ENCODE measurements at regions not wholly inside any gene's neighbourhood (a gene's known extent, or its start where the extent isn't known, plus 50 kb on each side); places are given as distances from the start of the nearest gene placed in this dataset.
"Not testable (repeated sequence)": the region's sequence is repeated elsewhere in the genome, so short reads cannot be mapped to it uniquely, and the experiment has no call there.

DNA sequence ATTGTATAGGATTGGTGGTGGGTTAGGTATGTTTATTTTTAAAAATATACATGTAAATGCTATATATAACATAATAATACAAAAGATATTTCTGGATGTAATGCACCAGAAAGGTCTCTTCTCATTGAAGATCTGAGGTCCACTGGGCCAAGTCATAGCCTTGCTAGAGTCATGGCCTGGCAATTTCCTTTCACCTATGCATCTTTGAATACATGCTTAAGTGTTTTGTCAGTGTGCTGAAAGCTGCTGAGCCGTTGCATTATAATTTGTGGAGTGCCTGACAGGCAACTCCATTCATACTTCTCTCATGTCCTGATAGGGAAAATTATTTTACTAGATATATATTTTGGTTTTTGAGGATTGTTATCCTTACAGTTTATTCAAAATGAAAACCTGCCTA is 410.2 kb upstream of the CT83 start:
- peak; percentile 4 for DNase-seq (ENCODE audit: low read depth)

DNA sequence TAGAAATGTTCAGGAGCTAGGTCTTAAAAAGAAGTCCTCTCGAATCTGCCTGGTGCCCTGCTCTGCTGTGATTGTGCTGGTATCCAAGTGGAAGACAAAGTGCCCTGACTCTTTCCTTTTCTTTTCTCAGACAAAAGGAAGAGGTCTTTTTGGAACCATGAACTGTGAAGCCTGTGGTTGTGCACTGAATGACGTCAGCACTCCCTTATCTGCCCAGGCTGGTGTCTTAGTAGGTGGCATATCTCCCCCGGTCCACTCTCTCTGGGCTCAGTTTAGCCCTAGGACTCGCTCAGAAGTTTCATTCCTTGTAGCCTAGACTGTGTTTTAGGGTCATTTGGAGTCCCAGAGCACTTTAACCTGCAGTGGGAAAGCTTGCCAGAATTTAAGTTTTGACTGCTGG is 400.3 kb upstream of the CT83 start:
- DNase-seq (ENCODE audit: low read depth): no peak

DNA sequence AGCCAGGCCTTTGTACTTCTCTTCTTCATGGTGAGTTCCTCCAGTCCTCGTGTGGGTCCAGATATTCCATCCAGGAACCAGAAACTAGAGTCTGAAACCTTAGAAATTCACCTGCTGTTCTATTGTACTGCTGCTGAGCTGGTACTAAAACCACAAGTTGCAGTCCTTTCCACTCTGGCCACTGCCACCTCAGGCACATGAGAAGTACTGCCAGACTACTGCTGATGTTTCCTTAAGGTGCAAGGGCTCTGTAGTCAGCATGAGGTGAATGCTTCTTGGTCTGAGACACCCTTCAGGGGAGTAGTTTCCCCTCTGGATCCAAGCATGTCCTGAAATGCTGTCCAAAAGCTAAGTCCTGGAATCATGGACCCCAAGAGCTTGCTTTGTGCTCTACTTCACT is 399.6 kb upstream of the CT83 start:
- no peak for DNase-seq (ENCODE audit: low read depth)

DNA sequence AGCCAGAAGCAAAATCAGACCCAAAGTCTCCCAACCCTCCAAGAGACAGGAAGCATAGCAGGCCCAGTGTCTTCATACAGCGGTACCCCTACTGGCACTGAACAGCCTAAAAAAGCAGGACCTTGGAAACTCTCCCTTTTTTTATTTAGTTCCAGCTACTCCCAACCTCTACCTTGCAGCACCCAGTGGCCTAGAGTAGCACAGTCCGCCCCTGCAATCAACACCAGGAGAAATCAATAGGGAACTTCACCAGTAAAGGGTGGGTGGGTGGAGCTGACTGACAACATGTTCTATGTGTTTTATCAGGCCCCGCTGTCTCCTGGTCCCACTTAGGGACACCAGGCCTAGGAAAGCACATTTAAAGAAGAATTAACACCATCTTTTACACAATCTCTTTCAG is 378.5 kb upstream of the CT83 start:
- no peak for DNase-seq (ENCODE audit: low read depth)

DNA sequence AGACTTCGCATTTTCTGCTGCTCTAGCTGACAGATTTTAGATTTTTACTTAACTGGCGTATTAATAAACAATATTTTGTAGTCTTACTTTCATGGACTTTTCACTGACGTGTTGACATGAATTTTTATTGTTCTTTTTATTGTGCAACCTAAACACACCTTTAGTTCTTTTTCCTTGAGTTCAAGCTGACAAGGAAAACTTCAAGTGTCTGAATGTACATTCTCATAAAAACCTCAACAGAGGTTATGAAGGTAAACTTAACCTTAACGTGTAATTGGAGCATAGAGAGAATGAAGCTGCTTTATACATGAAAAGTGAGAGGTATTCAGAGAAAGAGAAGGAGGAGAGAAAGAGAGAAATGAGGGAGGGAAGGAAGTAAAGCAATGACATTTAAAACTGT is 364.3 kb upstream of the CT83 start:
- no peak for DNase-seq (ENCODE audit: low read depth)

DNA sequence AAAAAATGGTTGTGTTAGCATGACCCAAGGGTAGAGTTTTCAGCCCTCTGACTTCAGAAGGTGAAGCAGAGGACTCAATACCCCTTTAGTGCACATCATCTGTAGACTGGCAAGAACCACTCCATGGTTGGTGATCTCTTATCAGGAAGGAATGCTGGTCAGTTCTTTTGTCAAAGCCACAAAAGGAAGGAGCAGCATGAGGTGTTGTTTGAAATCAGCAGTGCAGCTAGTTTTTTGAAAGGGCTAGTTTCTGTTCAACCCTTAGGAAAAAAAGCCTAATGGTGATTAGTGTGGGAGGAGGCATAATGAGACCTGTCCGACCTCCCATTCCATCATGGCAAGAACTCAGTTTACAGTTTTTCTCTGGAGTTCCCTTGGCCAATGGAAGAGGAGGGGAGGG is 362.0 kb upstream of the CT83 start:
- no peak for DNase-seq (ENCODE audit: low read depth)

DNA sequence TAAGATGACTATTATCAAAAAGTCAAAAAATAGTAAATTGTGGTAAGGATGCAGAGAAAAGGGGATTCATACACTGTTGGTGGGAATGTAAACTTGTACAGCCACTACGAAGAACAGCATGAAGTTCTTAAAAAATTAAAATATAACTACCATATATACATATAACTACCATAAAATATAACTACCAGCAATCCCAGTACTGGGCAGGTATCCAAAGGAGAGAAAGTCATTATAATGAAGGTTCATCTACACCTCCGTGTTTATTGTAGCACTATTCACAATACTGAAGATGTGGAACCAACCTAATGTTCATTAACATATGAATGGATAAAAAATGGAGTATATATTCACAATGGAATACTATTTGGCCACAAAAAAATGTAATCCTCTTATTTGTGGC is 360.9 kb upstream of the CT83 start:
- no peak for DNase-seq (ENCODE audit: low read depth)

DNA sequence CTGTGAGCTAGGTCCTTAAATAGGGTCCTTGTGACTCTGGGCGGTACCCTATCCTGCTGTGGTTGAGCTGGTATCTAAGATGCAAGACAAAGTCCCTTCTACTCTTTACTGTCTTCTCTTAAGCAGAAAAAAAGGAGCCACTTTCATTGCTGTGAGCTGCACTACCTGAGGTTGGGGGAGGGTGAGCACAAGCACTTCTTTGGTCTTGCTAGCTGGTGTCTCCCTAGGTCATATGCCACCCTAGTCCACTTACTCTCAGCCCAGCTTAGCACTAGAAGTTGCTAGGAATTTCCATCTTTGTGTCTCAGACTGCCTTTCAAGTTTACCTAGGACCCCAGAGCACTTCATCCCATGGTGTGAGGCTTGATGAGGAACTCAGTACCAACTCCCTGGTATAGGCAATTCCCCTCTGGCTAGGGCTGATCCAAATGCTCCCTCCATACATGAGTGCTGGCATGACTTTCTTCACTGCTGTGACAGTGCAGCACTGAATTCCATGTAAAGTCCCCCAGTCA is 343.6 kb upstream of the CT83 start:
- no peak for DNase-seq (ENCODE audit: low read depth)

DNA sequence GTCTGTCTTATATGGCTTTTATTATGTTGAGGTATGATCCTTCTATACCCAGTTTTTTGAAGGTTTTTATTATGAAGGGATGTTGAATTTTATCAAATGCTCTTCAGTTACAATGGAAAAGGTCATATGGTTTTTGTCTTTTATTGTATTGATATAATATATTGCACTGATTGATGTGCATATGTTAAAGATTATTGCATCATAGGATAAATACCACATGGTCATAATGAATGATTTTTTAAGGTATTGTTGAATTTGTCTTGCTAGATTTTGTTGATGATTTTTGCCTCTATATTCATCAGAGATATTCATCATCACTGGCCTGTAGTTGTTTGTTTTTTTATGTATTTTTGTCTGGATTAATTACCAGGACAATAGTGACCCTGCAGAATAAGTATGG is 339.2 kb upstream of the CT83 start:
- no peak for DNase-seq (ENCODE audit: low read depth)

DNA sequence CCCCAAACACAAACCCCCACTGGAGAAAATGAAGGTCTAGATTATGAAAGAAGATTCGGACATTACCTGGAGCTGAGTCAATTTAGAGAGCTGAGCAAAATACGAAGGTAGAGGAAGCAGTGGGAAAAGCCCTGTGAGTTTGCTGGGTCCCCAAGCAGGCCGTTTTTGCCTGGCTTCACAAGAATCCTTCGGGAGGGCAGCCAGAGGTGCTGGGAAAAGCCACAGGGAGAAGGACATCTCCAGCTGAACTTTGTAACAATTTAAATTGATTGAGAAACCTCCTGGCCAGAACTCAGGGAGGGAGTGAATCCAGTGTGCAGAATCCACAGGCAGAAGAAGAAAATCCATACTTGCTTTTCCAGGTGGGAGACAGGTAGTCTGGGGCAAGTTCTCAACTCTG is 319.1 kb upstream of the CT83 start:
- no peak for DNase-seq (ENCODE audit: low read depth)

DNA sequence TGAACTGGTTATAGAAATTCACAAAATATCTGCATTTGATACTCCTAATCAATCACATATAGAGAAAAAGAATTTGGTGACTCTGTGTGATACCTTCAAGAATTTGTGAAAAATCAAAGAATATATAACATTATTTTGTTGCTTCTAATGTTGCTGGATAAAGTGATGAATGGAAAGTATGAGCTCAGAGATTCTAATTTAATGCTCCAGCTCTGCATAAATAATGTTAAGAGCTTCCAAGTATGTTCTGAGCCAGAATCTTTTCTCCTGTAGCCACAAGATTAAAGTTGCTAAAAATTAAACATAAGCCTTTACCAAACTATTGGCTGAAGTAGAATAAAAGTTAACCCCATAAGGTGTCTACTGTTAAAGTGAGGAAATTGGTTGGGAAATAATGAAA is 294.7 kb upstream of the CT83 start:
- no peak for DNase-seq (ENCODE audit: low read depth)

DNA sequence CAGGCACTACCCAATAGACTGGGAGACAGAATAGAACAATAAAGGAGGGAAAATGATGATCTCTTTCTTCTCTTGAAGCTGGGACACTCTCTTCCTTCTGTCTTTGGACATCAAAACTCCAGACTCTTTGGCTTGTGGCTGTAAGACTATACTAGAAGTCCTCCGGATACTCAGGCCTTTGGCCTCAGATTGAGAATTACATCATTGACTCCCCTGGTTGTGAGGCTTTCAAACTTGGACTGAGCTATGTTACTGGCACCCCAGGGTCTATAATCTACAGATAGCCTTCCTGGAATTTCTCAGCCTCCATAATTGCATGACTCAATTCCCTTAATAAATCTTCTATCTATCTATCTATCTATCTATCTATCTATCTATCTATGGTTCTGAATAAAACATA is 294.2 kb upstream of the CT83 start:
- no peak for DNase-seq (ENCODE audit: low read depth)

DNA sequence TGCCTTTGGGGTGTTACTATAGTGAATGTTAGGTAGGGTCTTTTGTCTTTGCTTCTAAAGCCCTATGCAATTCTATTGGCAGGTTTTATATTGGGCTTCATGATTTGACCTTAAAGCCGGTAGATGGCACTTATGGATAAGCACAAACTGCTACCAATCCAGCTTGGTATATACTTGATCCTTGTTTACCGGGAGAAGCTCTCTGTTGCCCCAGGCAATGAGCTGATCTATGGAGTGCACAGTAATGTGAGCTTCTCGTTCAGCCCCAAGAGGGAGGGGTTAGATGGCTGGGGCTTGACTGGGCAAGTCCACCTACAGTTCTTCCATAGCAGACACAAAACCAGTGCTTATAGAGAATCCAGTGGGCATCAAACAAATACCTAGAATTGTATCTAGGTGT is 287.2 kb upstream of the CT83 start:
- no peak for DNase-seq (ENCODE audit: low read depth)

DNA sequence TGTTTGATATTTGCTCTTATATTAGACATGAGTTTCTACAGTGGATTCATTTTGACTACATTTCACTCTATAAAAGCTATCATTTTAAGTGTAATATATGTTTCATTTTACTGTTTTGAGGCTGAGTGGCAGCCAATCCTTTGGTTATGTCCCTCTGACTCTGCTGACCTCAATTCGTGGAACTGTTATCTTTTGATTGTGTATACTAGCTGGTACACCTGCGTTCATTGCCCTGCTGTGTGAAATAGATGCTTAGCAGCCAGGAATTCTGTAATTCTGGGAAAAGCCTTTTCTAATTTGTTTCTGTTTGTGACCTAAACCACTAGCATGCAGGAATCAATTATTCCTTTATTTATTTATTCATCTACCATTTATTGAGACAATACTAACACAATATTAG is 269.4 kb upstream of the CT83 start:
- no peak for DNase-seq (ENCODE audit: low read depth)

DNA sequence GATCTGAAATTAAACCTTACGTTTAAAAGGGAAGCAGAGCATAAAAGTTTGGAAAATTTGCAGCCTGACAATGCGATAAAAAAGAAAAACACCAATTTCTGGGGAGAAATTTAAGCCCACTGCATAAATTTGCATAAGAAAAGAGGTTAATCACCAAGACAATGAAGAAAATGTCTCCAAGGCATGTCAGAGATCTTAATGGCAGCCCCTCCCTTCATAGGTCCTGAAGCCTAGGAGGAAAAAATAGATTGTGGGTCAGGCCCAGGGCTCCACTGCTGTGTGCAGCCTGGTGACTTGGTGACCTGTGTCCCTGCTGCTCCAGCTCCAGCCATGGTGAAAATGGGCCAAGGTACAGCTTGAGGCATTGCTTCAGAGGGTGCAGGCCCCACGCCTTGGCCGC is 264.0 kb upstream of the CT83 start:
- no peak for DNase-seq (ENCODE audit: low read depth)

DNA sequence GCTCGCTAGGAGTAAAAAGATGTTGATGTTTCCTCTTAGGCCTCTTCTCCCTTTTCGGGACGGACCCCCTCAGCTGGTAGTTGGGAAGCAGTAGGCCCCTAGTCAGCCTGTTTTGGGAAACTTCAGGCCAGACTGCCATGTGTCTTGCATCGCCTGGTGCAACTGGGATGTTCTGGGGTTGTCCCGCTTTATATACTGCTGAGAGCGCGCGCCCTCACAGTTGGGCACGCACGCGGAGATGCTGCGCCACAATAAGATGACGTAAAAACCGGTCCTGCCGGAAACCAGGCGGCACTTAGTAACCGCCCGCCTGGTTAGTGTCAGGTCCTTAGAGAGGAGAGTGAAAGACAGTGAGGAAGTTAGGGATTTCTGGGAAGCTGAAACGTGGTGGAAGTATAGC is 231.3 kb upstream of the CT83 start:
- no peak for DNase-seq (ENCODE audit: low read depth)

DNA sequence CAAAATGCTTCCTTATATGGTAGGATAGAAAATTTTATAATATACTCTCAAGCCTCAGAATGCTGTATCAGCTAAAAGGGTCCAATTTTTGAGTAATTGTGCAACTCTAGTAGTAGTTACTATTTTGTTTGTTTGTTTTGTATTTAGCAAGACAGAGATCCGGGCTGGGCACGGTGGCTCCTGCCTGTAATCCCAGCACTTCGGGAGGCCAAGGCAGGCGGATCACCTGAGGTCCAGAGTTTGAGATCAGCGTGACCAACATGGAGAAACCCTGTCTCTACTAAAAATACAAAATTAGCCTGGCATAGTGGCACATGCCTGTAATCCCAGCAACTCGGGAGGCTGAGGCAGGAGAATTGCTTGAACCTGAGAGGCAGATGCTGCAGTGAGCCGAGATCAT is 216.8 kb upstream of the CT83 start:
- DNase-seq (ENCODE audit: low read depth): not testable (repeated sequence)

DNA sequence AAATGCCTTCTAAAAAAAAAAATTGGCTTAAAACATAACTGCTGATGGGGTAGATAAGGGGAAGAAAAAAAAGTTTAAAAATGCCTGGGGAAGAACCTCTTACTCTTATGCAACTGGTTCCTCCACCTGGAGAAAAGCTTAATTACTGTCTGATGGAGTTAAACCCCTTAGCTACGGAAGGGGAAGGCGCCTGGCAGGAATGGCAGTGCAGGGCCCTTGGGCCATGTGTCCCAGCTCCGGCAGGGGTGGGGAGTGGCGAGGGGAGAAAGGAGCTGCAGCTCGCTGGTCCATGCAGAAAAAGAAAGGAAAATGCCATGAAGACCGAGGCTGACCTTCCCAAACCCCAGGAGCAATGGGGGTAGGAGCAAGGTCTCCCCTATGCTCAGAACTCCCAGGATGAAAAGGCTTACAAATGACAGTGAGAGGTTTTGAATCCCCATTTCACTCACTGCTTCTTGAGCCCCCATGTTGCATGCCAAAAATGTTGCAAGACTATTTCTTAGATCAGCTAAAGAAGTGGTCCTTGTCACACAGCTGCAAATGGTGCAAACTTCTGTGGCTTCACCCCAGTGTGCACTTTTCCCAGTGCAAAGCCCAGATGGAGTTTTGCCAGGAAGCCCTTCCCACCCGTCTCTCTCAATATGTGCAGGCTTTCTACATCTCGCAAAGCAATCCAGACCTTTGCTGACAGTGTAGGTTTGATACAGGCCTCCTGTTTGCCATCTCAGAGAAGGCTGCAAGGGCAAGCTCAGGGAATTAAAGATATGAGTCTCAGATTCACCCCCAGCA is 204.8 kb upstream of the CT83 start:
- no peak for DNase-seq (ENCODE audit: low read depth)

DNA sequence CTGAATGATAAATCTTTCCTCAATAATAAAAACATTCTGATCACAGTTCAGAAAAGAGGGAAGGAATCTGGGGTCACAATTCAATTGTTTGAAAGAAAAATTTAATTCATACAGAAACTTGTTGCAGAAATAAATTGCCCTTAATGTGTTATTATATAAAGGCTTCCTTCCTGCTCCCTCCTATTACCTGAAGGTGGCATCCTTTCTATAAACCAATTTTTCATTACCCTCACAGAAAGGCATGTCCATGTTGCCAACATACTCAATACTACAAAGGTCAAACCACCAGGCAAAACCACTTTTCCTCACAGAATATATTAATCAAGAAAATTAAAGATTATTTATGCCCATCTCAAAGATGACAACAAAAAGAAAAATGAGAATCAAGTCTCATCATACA is 194.3 kb upstream of the CT83 start:
- DNase-seq (ENCODE audit: low read depth): no peak

DNA sequence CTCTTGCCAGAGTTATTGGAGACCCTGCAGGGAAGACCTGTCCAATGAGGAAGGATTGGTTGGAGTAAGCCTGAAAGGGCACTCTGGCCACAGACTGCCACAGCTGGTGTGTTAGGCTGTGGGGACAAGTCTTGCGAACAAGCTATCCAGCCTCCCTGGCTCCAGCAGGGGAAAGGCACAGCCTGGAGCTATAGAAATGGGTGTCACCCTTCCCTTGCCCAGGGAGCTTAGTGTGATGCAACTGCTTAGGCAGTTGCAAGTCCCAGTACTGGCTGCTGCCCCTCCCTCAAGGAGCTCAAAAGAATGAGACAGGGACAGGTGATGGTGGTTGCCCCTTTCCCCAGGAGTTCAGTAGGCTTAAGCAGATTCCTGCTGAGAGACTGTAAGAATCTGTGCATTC is 165.7 kb upstream of the CT83 start:
- DNase-seq (ENCODE audit: low read depth): no peak

DNA sequence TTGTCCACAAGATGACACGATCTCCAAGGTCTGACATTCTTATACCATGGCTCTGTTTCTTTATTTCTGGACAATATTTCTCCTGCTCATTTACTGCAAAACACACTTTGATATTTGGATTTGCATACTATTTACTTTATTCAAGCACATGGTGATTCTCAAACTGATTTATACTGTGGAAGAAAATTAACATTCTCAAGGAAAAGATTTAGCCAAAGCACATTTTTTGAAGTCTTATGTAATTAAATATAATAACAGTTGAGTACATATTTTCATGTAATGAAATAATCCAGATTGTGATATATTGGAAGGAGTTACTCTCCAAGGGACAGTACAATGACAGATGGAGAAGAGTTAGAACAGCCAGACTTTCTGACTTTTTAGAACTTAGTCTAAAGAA is 155.8 kb upstream of the CT83 start:
- no peak for DNase-seq (ENCODE audit: low read depth)

DNA sequence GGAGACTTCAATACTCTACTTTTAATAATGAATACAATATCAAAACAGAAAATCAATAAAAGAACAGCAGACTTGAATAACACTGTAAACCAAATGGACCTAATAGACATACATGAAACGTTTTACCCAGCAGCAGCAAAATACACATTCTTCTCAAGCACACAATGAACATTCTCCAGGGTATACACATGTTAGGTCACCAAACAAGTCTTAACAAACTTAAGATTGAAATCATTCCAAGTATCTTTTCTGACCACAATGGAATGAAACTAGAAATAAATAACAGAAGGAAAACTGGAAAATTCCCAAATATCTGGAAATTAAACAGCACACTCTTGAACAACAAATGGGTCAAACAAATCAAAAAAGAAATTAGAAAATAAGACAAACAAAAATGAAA is 145.0 kb upstream of the CT83 start:
- no peak for DNase-seq (ENCODE audit: low read depth)

DNA sequence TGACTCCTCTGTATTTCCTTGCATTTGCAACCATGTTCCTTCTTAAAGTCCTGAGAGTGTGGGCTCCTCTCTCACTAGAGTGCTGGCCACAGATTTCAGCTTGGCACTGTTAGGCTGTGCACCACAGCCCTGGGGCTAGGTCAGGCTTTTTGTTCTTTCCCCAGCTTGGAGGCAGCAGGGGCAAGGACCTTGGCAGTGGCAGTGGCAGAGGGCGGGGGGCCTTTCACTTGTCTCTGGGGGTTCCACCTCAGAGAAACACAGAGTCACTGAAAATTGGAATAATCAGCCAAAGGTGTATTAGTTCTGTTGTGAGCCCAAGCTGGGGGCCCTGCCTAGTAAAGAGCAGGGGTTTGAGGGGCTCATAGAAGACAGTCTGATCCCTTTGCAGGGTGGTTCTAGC is 142.8 kb upstream of the CT83 start:
- DNase-seq (ENCODE audit: low read depth): no peak

DNA sequence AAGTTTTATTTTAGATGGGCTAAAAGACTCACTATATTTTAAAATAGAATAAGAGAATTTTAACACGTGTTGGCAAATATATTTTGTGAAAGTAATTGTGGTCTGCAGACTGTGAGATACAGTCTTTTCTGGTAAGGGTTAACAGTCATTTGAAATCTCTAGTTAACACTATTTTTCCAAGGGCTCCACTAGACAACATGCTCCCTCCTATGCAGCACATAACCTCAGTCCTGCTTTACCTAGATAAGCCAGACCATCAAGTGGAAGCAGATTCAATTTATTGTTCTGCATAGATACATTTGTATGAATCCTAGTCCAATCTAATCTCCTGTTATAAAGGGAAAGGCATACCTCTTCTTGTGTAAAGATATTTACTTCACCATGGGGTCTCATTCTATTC is 133.2 kb upstream of the CT83 start:
- DNase-seq (ENCODE audit: low read depth): no peak

Data from renal cortical epithelial cell (primary cell).